Tibial artery (tissue), 4 donors: ENCODE measurements at regions not wholly inside any gene's neighbourhood (a gene's known extent, or its start where the extent isn't known, plus 50 kb on each side); places are given as distances from the start of the nearest gene placed in this dataset.
"Not testable (repeated sequence)": the region's sequence is repeated elsewhere in the genome, so short reads cannot be mapped to it uniquely, and the experiment has no call there.

Source experiments
- DNase-seq, 2 donors: peaks; one replicate each; pipeline ENCODE4 v3.0.0-alpha.2; 2019
- H3K27ac ChIP-seq, 2 donors: fragments of 200-600 bp; sonication (generic) in 1 of 2; 1 replicate in 1 of 2; 2 replicates in 1 of 2; pipeline ENCODE4 v1.5.1; 2018 to 2019; ENCODE audit warnings: mild to moderate bottlenecking in 1 of 2
- H3K27me3 ChIP-seq, 2 donors: fragments of 200-600 bp; sonication (generic) in 1 of 2; one replicate each; pipeline versions ENCODE4 v1.5.1 to v1.6.0; 2016 to 2019
- H3K36me3 ChIP-seq, 3 donors: fragments of 200-600 bp; sonication (generic) in 2 of 3; one replicate each; pipeline ENCODE4 v1.5.1; 2016 to 2019; ENCODE audit warnings: mild to moderate bottlenecking in 2 of 3
- H3K4me1 ChIP-seq, 4 donors: fragments of 200-600 bp; sonication (generic) in 2 of 4; 1 replicate in 3 of 4; 2 replicates in 1 of 4; pipeline ENCODE4 v1.5.1; 2016 to 2019
- H3K4me3 ChIP-seq, 2 donors: fragments of 200-600 bp; sonication (generic) in 1 of 2; 1 replicate in 1 of 2; 2 replicates in 1 of 2; pipeline ENCODE4 v1.5.1; 2018 to 2019; ENCODE audit warnings: mild to moderate bottlenecking in 2 of 2
- H3K9me3 ChIP-seq, 3 donors: fragments of 200-600 bp; sonication (generic) in 1 of 3; one replicate each; pipeline ENCODE4 v1.5.1; 2016 to 2019
- CTCF ChIP-seq, 2 experiments: fragments of 200-600 bp in 1 of 2; fragments of 450-650 bp in 1 of 2; IDR thresholded peaks; one replicate each; pipeline ENCODE4 v1.5.1; 2017 to 2019; ENCODE audit warnings: antibody characterized with exemption in 2 of 2, mild to moderate bottlenecking in 1 of 2, moderate library complexity in 1 of 2
- intact Hi-C: fragments of 100-400 bp; cut with DNase I; formaldehyde crosslinking; loops from one replicate; pipeline ENCODE4 v1.15.0; 2023; ENCODE audit warnings: low total_unique reads

GRCh38 chr3:94483403-94483802 lies 420.5 kb downstream of the NSUN3 start:
- no peaks in the 10 kb centered on the region for H3K9me3 ChIP-seq
- no peak for DNase-seq
- TF ChIP-seq CTCF (IDR thresholded peaks at IDR 0.05), result no peak
- H3K27ac ChIP-seq, result no peak overlapping the region
- intact Hi-C loops, result no loop called here
- no peaks in the 10 kb centered on the region for H3K36me3 ChIP-seq
- H3K4me1 ChIP-seq, result no peaks in the 10 kb centered on the region
- no peak overlapping the region for H3K4me3 ChIP-seq
- H3K27me3 ChIP-seq, result no peaks in the 10 kb centered on the region

- intact Hi-C loops, result no loop called here
- no peaks in the 10 kb centered on the region for H3K9me3 ChIP-seq
These were observed 432.1 kb downstream of the NSUN3 start for GRCh38 chr3:94494992-94495391.

GRCh38 chr3:94500146-94500545 lies 437.3 kb downstream of the NSUN3 start:
- peaks cover 0 to 3% (median 0%) of the 10 kb centered on the region in 3 donors for H3K9me3 ChIP-seq
- no peaks in the 10 kb centered on the region for H3K27me3 ChIP-seq
- no peaks in the 10 kb centered on the region for H3K4me1 ChIP-seq
- no peak for TF ChIP-seq CTCF (IDR thresholded peaks at IDR 0.05)
- H3K36me3 ChIP-seq, result no peaks in the 10 kb centered on the region
- intact Hi-C loops, result no loop called here
- DNase-seq, result no peak
- H3K4me3 ChIP-seq, result no peak overlapping the region
- H3K27ac ChIP-seq, result no peak overlapping the region

More at GRCh38 chr3:94494992-94495391, 432.1 kb downstream of the NSUN3 start:
- no peaks in the 10 kb centered on the region for H3K27me3 ChIP-seq
- no peak for TF ChIP-seq CTCF (IDR thresholded peaks at IDR 0.05)
- no peaks in the 10 kb centered on the region for H3K36me3 ChIP-seq
- no peak overlapping the region for H3K4me3 ChIP-seq
- DNase-seq, result no peak
- H3K4me1 ChIP-seq, result no peaks in the 10 kb centered on the region
- H3K27ac ChIP-seq, result no peak overlapping the region

GRCh38 chr3:94507354-94507753 lies 444.5 kb downstream of the NSUN3 start:
- H3K4me3 ChIP-seq, H3K4me1 ChIP-seq, H3K27me3 ChIP-seq, H3K36me3 ChIP-seq, intact Hi-C loops, H3K27ac ChIP-seq, H3K9me3 ChIP-seq, DNase-seq: not testable (repeated sequence)

- Histone ChIP-seq H3K27me3 (no peaks in the 10 kb centered on the region), H3K27ac (no peak overlapping the region), H3K36me3 (no peaks in the 10 kb centered on the region), H3K9me3 (no peaks in the 10 kb centered on the region), H3K4me3 (no peak overlapping the region), H3K4me1 (no peaks in the 10 kb centered on the region)
- no peak for TF ChIP-seq CTCF (IDR thresholded peaks at IDR 0.05)
- intact Hi-C loops, result no loop called here
- no peak for DNase-seq
These were observed 450.0 kb downstream of the NSUN3 start for GRCh38 chr3:94512876-94513275.

- Histone ChIP-seq H3K4me1 (no peaks in the 10 kb centered on the region), H3K4me3 (no peak overlapping the region), H3K36me3 (no peaks in the 10 kb centered on the region), H3K9me3 (no peaks in the 10 kb centered on the region), H3K27me3 (no peaks in the 10 kb centered on the region), H3K27ac (no peak overlapping the region)
- no peak for DNase-seq
- TF ChIP-seq CTCF (IDR thresholded peaks at IDR 0.05), result no peak
- intact Hi-C loops, result no loop called here
These were observed 450.7 kb downstream of the NSUN3 start for GRCh38 chr3:94513600-94513999.
